ENCODE measurements at regions not wholly inside any gene's neighbourhood (a gene's known extent, or its start where the extent isn't known, plus 50 kb on each side); places are given as distances from the start of the nearest gene placed in this dataset.
"Not testable (repeated sequence)": the region's sequence is repeated elsewhere in the genome, so short reads cannot be mapped to it uniquely, and the experiment has no call there.

- no peak overlapping the region for H3K4me3 ChIP-seq
- no peaks in the 10 kb centered on the region for H3K36me3 ChIP-seq
- intact Hi-C loops (cut with DNase I; ENCODE audit: low total_unique reads), result no loop called here
- H3K4me1 ChIP-seq, result no peaks in the 10 kb centered on the region
- no peak for TF ChIP-seq CTCF (IDR thresholded peaks at IDR 0.05)
- H3K27me3 ChIP-seq, result no peaks in the 10 kb centered on the region
- no peak for DNase-seq
- peaks cover 0 to 8% (median 4%) of the 10 kb centered on the region in 3 donors for H3K9me3 ChIP-seq
- no peak overlapping the region for H3K27ac ChIP-seq
These were observed 441.7 kb downstream of the CDH11 start for GRCh38 chr16:64679976-64680690.

GRCh38 chr16:64669573-64669972 lies 452.3 kb downstream of the CDH11 start:
- no peak for DNase-seq
- no peak overlapping the region for H3K27ac ChIP-seq
- no peaks in the 10 kb centered on the region for H3K27me3 ChIP-seq
- no peak overlapping the region for H3K4me3 ChIP-seq
- H3K4me1 ChIP-seq, result no peaks in the 10 kb centered on the region
- no peaks in the 10 kb centered on the region for H3K36me3 ChIP-seq
- TF ChIP-seq CTCF (IDR thresholded peaks at IDR 0.05), result no peak
- intact Hi-C loops (cut with DNase I; ENCODE audit: low total_unique reads), result no loop called here
- no peaks in the 10 kb centered on the region for H3K9me3 ChIP-seq

- no peak for DNase-seq
These were observed 454.5 kb downstream of the CDH11 start for GRCh38 chr16:64667334-64667877.

GRCh38 chr16:64662312-64662711 lies 459.6 kb downstream of the CDH11 start:
- H3K4me3 ChIP-seq; H3K27ac ChIP-seq; H3K27me3 ChIP-seq; DNase-seq; H3K4me1 ChIP-seq; H3K9me3 ChIP-seq; intact Hi-C loops (cut with DNase I; ENCODE audit: low total_unique reads); H3K36me3 ChIP-seq: not testable (repeated sequence)

More at GRCh38 chr16:64667334-64667877, 454.5 kb downstream of the CDH11 start:
- Histone ChIP-seq H3K36me3 (no peaks in the 10 kb centered on the region), H3K4me3 (no peak overlapping the region), H3K4me1 (no peaks in the 10 kb centered on the region), H3K27me3 (no peaks in the 10 kb centered on the region), H3K9me3 (no peaks in the 10 kb centered on the region), H3K27ac (no peak overlapping the region)
- TF ChIP-seq CTCF (IDR thresholded peaks at IDR 0.05), result no peak
- intact Hi-C loops (cut with DNase I; ENCODE audit: low total_unique reads), result no loop called here

GRCh38 chr16:64659866-64660265 lies 462.0 kb downstream of the CDH11 start:
- no peaks in the 10 kb centered on the region for H3K9me3 ChIP-seq
- no peak overlapping the region for H3K4me3 ChIP-seq
- no peak for DNase-seq
- no peak overlapping the region for H3K27ac ChIP-seq
- H3K4me1 ChIP-seq, result peaks cover 0 to 5% (median 0%) of the 10 kb centered on the region in 4 donors
- intact Hi-C loops (cut with DNase I; ENCODE audit: low total_unique reads), result no loop called here
- TF ChIP-seq CTCF (IDR thresholded peaks at IDR 0.05), result no peak
- H3K36me3 ChIP-seq, result no peaks in the 10 kb centered on the region
- no peaks in the 10 kb centered on the region for H3K27me3 ChIP-seq

- no peak for DNase-seq
- Histone ChIP-seq H3K27me3 (no peaks in the 10 kb centered on the region), H3K9me3 (no peaks in the 10 kb centered on the region), H3K4me1 (peaks cover 0 to 19% (median 0%) of the 10 kb centered on the region in 4 donors), H3K36me3 (no peaks in the 10 kb centered on the region), H3K27ac (no peak overlapping the region), H3K4me3 (no peak overlapping the region)
- no peak for TF ChIP-seq CTCF (IDR thresholded peaks at IDR 0.05)
- intact Hi-C loops (cut with DNase I; ENCODE audit: low total_unique reads), result no loop called here
These were observed 464.4 kb downstream of the CDH11 start for GRCh38 chr16:64657316-64658011.

Data from tibial artery (tissue), 4 donors.